MM.1S (cell line): ENCODE measurements at regions not wholly inside any gene's neighbourhood (a gene's known extent, or its start where the extent isn't known, plus 50 kb on each side); places are given as distances from the start of the nearest gene placed in this dataset.

Experiments
- DNase-seq: peaks from one replicate; pipeline ENCODE4 v3.0.0-alpha.2; 2015
- H2AFZ ChIP-seq: fragments of 300-600 bp; sonication (generic); 2 replicates; pipeline ENCODE4 v1.6.0; 2016; ENCODE audit warnings: antibody characterized with exemption, low read length
- H3F3A ChIP-seq: fragments of 300-600 bp; sonication (generic); 2 replicates; pipeline ENCODE4 v1.6.1; 2016; ENCODE audit warnings: mild to moderate bottlenecking, antibody characterized with exemption, low read length, moderate library complexity, mixed read lengths; ENCODE audit not compliant: insufficient read depth
- H3K27ac ChIP-seq: fragments of 300-600 bp; sonication (generic); 2 replicates; pipeline ENCODE4 v1.5.1; 2016; ENCODE audit warnings: mild to moderate bottlenecking, low read length
- H3K27me3 ChIP-seq: fragments of 300-600 bp; sonication (generic); replicated peaks from 2 replicates; pipeline ENCODE4 v1.6.0; 2016; ENCODE audit warnings: low read length; ENCODE audit not compliant: insufficient read depth
- H3K36me3 ChIP-seq: fragments of 300-600 bp; sonication (generic); replicated peaks from 2 replicates; pipeline ENCODE4 v1.6.1; 2016; ENCODE audit warnings: mild to moderate bottlenecking, low read length, mixed read lengths; ENCODE audit not compliant: insufficient read depth
- H3K4me1 ChIP-seq: fragments of 300-600 bp; sonication (generic); 2 replicates; pipeline ENCODE4 v1.6.1; 2016; ENCODE audit warnings: low read length, mixed read lengths
- H3K4me2 ChIP-seq: fragments of 300-600 bp; sonication (generic); 2 replicates; pipeline ENCODE4 v1.6.0; 2016; ENCODE audit warnings: low read depth, low read length
- H3K4me3 ChIP-seq: fragments of 300-600 bp; sonication (generic); 2 replicates; pipeline ENCODE4 v1.5.1; 2016; ENCODE audit warnings: low read length, mixed read lengths
- H3K79me2 ChIP-seq: fragments of 300-600 bp; sonication (generic); 2 replicates; pipeline ENCODE4 v1.6.1; 2016; ENCODE audit warnings: mixed run types, low read length, mixed read lengths
- H3K9ac ChIP-seq: fragments of 300-600 bp; sonication (generic); 2 replicates; pipeline ENCODE4 v1.6.1; 2016; ENCODE audit warnings: low read length, mixed read lengths
- H3K9me2 ChIP-seq: fragments of 300-600 bp; sonication (generic); replicated peaks from 2 replicates; pipeline ENCODE4 v1.6.1; 2016; ENCODE audit warnings: mild to moderate bottlenecking, low read length, mixed read lengths; ENCODE audit not compliant: insufficient read depth
- H3K9me3 ChIP-seq: fragments of 300-600 bp; sonication (generic); replicated peaks from 2 replicates; pipeline ENCODE4 v1.6.1; 2016; ENCODE audit warnings: mild to moderate bottlenecking, low read length, mixed read lengths; ENCODE audit not compliant: insufficient read depth
- H4K20me1 ChIP-seq: fragments of 300-600 bp; sonication (generic); 2 replicates; pipeline ENCODE4 v1.6.1; 2016; ENCODE audit warnings: mild to moderate bottlenecking, low read length, moderate library complexity, mixed read lengths; ENCODE audit not compliant: insufficient read depth
- CTCF ChIP-seq: fragments of 300-600 bp; sonication (generic); IDR thresholded peaks from 2 replicates; pipeline ENCODE4 v1.5.1; 2016; ENCODE audit warnings: antibody characterized with exemption, low read length, mixed read lengths
- EZH2 ChIP-seq: fragments of 300-600 bp; sonication (generic); optimal IDR thresholded peaks from 2 replicates; pipeline ENCODE3; 2017; ENCODE audit warnings: low read depth, mild to moderate bottlenecking, antibody characterized with exemption, low read length, mixed read lengths
- EZH2phosphoT487 ChIP-seq: fragments of 300-600 bp; sonication (generic); IDR thresholded peaks from 2 replicates; pipeline ENCODE4 v1.6.1; 2018; ENCODE audit warnings: antibody characterized with exemption, low read length

- TF ChIP-seq EZH2phosphoT487 (no peak), CTCF (no peak)
- no peaks in the 10 kb centered on the region for H3K4me1 ChIP-seq
Observed at GRCh38 chr1:119217309-119217828, 76.9 kb upstream of the WARS2 start.

GRCh38 chr1:119219711-119220110 lies 79.3 kb upstream of the WARS2 start:
- Histone ChIP-seq H3K9ac (no peak overlapping the region), H4K20me1 (no peaks in the 10 kb centered on the region), H3K36me3 (no peaks in the 10 kb centered on the region), H3K27ac (no peak overlapping the region), H2AFZ (no peak overlapping the region), H3F3A (no peaks in the 10 kb centered on the region), H3K9me3 (no peaks in the 10 kb centered on the region), H3K27me3 (no peaks in the 10 kb centered on the region), H3K4me1 (no peaks in the 10 kb centered on the region), H3K9me2 (no peaks in the 10 kb centered on the region), H3K4me2 (no peak overlapping the region), H3K4me3 (no peak overlapping the region), H3K79me2 (no peaks in the 10 kb centered on the region)
- DNase-seq: no peak
- no peak for TF ChIP-seq EZH2
- TF ChIP-seq EZH2phosphoT487: no peak
- no peak for TF ChIP-seq CTCF

More at GRCh38 chr1:119217309-119217828, 76.9 kb upstream of the WARS2 start:
- H3K9ac ChIP-seq: no peak overlapping the region
- no peaks in the 10 kb centered on the region for H3F3A ChIP-seq
- no peaks in the 10 kb centered on the region for H3K9me2 ChIP-seq
- H2AFZ ChIP-seq: no peak overlapping the region
- no peak overlapping the region for H3K27ac ChIP-seq
- H3K36me3 ChIP-seq: no peaks in the 10 kb centered on the region
- DNase-seq: no peak
- no peak overlapping the region for H3K4me2 ChIP-seq
- H3K4me3 ChIP-seq: no peak overlapping the region
- no peaks in the 10 kb centered on the region for H3K79me2 ChIP-seq
- H3K27me3 ChIP-seq: no peaks in the 10 kb centered on the region
- no peaks in the 10 kb centered on the region for H3K9me3 ChIP-seq
- no peaks in the 10 kb centered on the region for H4K20me1 ChIP-seq

GRCh38 chr1:119220991-119221390 lies 80.5 kb upstream of the WARS2 start:
- no peaks in the 10 kb centered on the region for H3F3A ChIP-seq
- no peaks in the 10 kb centered on the region for H3K79me2 ChIP-seq
- H3K9ac ChIP-seq: no peak overlapping the region
- no peak overlapping the region for H2AFZ ChIP-seq
- no peak for DNase-seq
- TF ChIP-seq CTCF (no peak), EZH2phosphoT487 (no peak), EZH2 (no peak)
- no peaks in the 10 kb centered on the region for H4K20me1 ChIP-seq
- H3K36me3 ChIP-seq: no peaks in the 10 kb centered on the region
- no peaks in the 10 kb centered on the region for H3K27me3 ChIP-seq
- H3K27ac ChIP-seq: no peak overlapping the region
- no peak overlapping the region for H3K4me3 ChIP-seq
- H3K9me2 ChIP-seq: no peaks in the 10 kb centered on the region
- no peaks in the 10 kb centered on the region for H3K9me3 ChIP-seq
- no peaks in the 10 kb centered on the region for H3K4me1 ChIP-seq
- no peak overlapping the region for H3K4me2 ChIP-seq
